HepG2 (cell line): ENCODE measurements at regions not wholly inside any gene's neighbourhood (a gene's known extent, or its start where the extent isn't known, plus 50 kb on each side); places are given as distances from the start of the nearest gene placed in this dataset.

Experiments
- ATAC-seq: fragments of 200-7000 bp; cut with Tn5 transposase; 3 replicates; pipeline ENCODE4 v1.9.1; 2020; ENCODE audit warnings: mild to moderate bottlenecking, moderate library complexity
- BruUV-seq: library from RNA; stranded (reverse); fragments of 400-500 nt; replicated peaks from 2 replicates; lab custom pipeline; 2021; lab: Mats Ljungman, UMichigan
- CTCF ChIA-PET: fragments of 300-600 bp; formaldehyde crosslinking; extraction: SDS; loops from one replicate; lab custom pipeline; 2021; ENCODE audit warnings: low total read pairs, inconsistent platforms, low intra/inter-chr PET ratio; lab: Yijun Ruan, JAX
- POLR2A ChIA-PET: fragments of 350-600 bp; sonication (Branson Sonifier 250); formaldehyde crosslinking; loops from one replicate; lab custom pipeline; 2020; ENCODE audit warnings: antibody characterized with exemption, inconsistent platforms; lab: Yijun Ruan, JAX
- DNase-seq: peaks from one replicate; pipeline ENCODE4 v3.0.0-alpha.2; 2015; ENCODE audit warnings: low spot score
- FAIRE-seq: peaks from 3 replicates; lab custom pipeline; 2011; peaks lifted over from hg19 to GRCh38; lab: Jason Lieb, UNC
- H2AFZ ChIP-seq: one replicate; pipeline ENCODE4 v1.6.1; 2011; ENCODE audit warnings: low read length, inconsistent platforms
- H3K27ac ChIP-seq: fragments of 300-600 bp; 3 replicates; pipeline ENCODE4 v1.8.0; 2011; ENCODE audit warnings: mixed run types, mild to moderate bottlenecking, mixed read lengths, low read length, inconsistent platforms; ENCODE audit not compliant: insufficient read depth; ENCODE audit errors: extremely low read length
- H3K27me3 ChIP-seq, 2 experiments: fragments of 200-600 bp in 1 of 2; 2 replicates in 1 of 2; 3 replicates in 1 of 2; pipeline versions ENCODE4 v1.6.0 to v1.8.0; 2011; ENCODE audit warnings: low read length in 2 of 2, mild to moderate bottlenecking in 2 of 2, moderate library complexity in 2 of 2, inconsistent platforms in 1 of 2; ENCODE audit not compliant: insufficient read depth in 2 of 2, control insufficient read depth in 1 of 2
- H3K36me3 ChIP-seq, 2 experiments: fragments of 200-600 bp in 1 of 2; replicated peaks in 1 of 2; 2 replicates in 1 of 2; 3 replicates in 1 of 2; pipeline versions ENCODE4 v1.5.1 to v1.8.0; 2011; ENCODE audit warnings: low read length in 2 of 2, inconsistent platforms in 1 of 2; ENCODE audit not compliant: insufficient read depth in 2 of 2, control insufficient read depth in 1 of 2
- H3K4me1 ChIP-seq: 2 replicates; pipeline ENCODE4 v1.5.1; 2012; ENCODE audit warnings: low read length, inconsistent platforms; ENCODE audit not compliant: insufficient read depth
- H3K4me2 ChIP-seq: 2 replicates; pipeline ENCODE4 v1.6.0; 2011; ENCODE audit warnings: low read depth, low read length, inconsistent platforms
- H3K4me3 ChIP-seq, 3 experiments: fragments of 200-600 bp in 1 of 3; sonication (generic), shearing (Covaris generic) in 1 of 3; replicated peaks in 1 of 3; 2 replicates each; pipeline ENCODE4 v1.5.1; 2011 to 2016; ENCODE audit warnings: low read length in 3 of 3, inconsistent platforms in 2 of 3, low read depth in 2 of 3, mild to moderate bottlenecking in 2 of 3, control low read depth in 1 of 3, mixed read lengths in 1 of 3; ENCODE audit not compliant: insufficient read depth in 1 of 3
- H3K79me2 ChIP-seq: one replicate; pipeline ENCODE4 v1.6.1; 2011; ENCODE audit warnings: low read length, inconsistent platforms; ENCODE audit not compliant: insufficient read depth
- H3K9ac ChIP-seq: 2 replicates; pipeline ENCODE4 v1.6.0; 2011; ENCODE audit warnings: mild to moderate bottlenecking, low read depth, low read length, inconsistent platforms; ENCODE audit not compliant: insufficient read depth
- H3K9me3 ChIP-seq: 2 replicates; pipeline ENCODE4 v1.5.1; 2012; ENCODE audit warnings: mild to moderate bottlenecking, low read length
- H4K20me1 ChIP-seq: 2 replicates; pipeline ENCODE4 v1.6.0; 2011; ENCODE audit warnings: inconsistent platforms, mild to moderate bottlenecking, low read length, moderate library complexity; ENCODE audit not compliant: insufficient read depth
- CSRNP1 ChIP-seq: sonication (generic); formaldehyde crosslinking; IDR thresholded peaks from 2 replicates; pipeline ENCODE4 v1.8.1; 2023; ENCODE audit warnings: mild to moderate bottlenecking, missing genetic modification reagents
- DBP ChIP-seq: sonication (generic); formaldehyde crosslinking; IDR thresholded peaks from 2 replicates; pipeline ENCODE4 v1.4.0; 2020; ENCODE audit warnings: missing genetic modification reagents; ENCODE audit errors: not compliant biosample characterization
- DZIP1 ChIP-seq: sonication (generic); formaldehyde crosslinking; IDR thresholded peaks from 2 replicates; pipeline ENCODE4 v1.5.0; 2020; ENCODE audit warnings: mild to moderate bottlenecking, missing genetic modification reagents
- EED ChIP-seq: sonication (generic); formaldehyde crosslinking; IDR thresholded peaks from 2 replicates; pipeline ENCODE4 v1.5.0; 2020; ENCODE audit warnings: mild to moderate bottlenecking, missing genetic modification reagents
- RBAK ChIP-seq: sonication (generic); formaldehyde crosslinking; IDR thresholded peaks from 2 replicates; pipeline ENCODE4 v1.5.1; 2020; ENCODE audit warnings: mild to moderate bottlenecking, missing genetic modification reagents
- ZNF383 ChIP-seq: sonication (generic); formaldehyde crosslinking; IDR thresholded peaks from 2 replicates; pipeline ENCODE4 v1.4.0; 2020; ENCODE audit warnings: missing genetic modification reagents, mild to moderate bottlenecking, borderline replicate concordance
- ZNF605 ChIP-seq: sonication (generic); formaldehyde crosslinking; IDR thresholded peaks from 2 replicates; pipeline ENCODE4 v1.8.0; 2022; ENCODE audit warnings: mild to moderate bottlenecking, missing genetic modification reagents
- WGBS: methylation state at CpG from one replicate; pipeline ENCODE4 v1.1.6; 2017; ENCODE audit warnings: low lambda C conversion rate; 5-methylcytosine and 5-hydroxymethylcytosine counted together
- in situ Hi-C: cut with HindIII; loops from 2 replicates; pipeline ENCODE4 v1.10.0; 2017; ENCODE audit warnings: low pct_unique_long_range_greater_than_20kb; ENCODE audit not compliant: extremely low pct_ligation_motif_present
- intact Hi-C: fragments of 100-400 bp; cut with micrococcal nuclease; formaldehyde crosslinking; loops from one replicate; pipeline ENCODE4 v1.10.0; 2022; ENCODE audit not compliant: unreplicated experiment

GRCh38 chr16:54766355-54766754, 164.3 kb upstream of the IRX5 start:
- CTCF ChIA-PET = no interaction called here
- Histone ChIP-seq H2AFZ (no peak overlapping the region), H3K4me2 (no peak overlapping the region), H3K4me1 (no peaks in the 10 kb centered on the region), H3K27me3 (no peaks in the 10 kb centered on the region), H3K36me3 (no peaks in the 10 kb centered on the region), H3K9me3 (no peaks in the 10 kb centered on the region), H4K20me1 (no peaks in the 10 kb centered on the region), H3K79me2 (no peaks in the 10 kb centered on the region), H3K4me3 (no peak overlapping the region), H3K27ac (no peak overlapping the region), H3K9ac (no peak overlapping the region)
- WGBS = 4% methylated on average over 3 of the region's 3 CpGs
- no peak for ATAC-seq
- no TSS peak for BruUV-seq
- no peak for TF ChIP-seq EED (CRISPR knock-in tag)
- no peak for TF ChIP-seq CSRNP1 (CRISPR knock-in tag)
- TF ChIP-seq DBP (CRISPR knock-in tag) = no peak
- TF ChIP-seq RBAK (CRISPR knock-in tag) = peak; percentile 83
- no peak for TF ChIP-seq ZNF383 (CRISPR knock-in tag)
- no peak for TF ChIP-seq DZIP1 (CRISPR knock-in tag)
- no peak for TF ChIP-seq ZNF605 (CRISPR knock-in tag)
- in situ Hi-C loops (no loop called here), intact Hi-C loops (no loop called here)
- no peak for DNase-seq
- FAIRE-seq = no peak
- POLR2A ChIA-PET = no interaction called here
